NT2/D1 (cell line): ENCODE measurements at regions not wholly inside any gene's neighbourhood (a gene's known extent, or its start where the extent isn't known, plus 50 kb on each side); places are given as distances from the start of the nearest gene placed in this dataset.

Source experiments
- DNase-seq: peaks from one replicate; pipeline ENCODE4 v3.0.0-alpha.2; 2011; ENCODE audit warnings: low read depth, low spot score
- H3K27me3 ChIP-seq: 2 replicates; pipeline ENCODE4 v1.6.0; 2011; ENCODE audit warnings: mild to moderate bottlenecking; ENCODE audit not compliant: insufficient read length, insufficient read depth
- H3K36me3 ChIP-seq: 2 replicates; pipeline ENCODE4 v1.6.1; 2011; ENCODE audit warnings: mild to moderate bottlenecking, low read length, mixed read lengths; ENCODE audit not compliant: insufficient read depth, insufficient read length
- H3K4me1 ChIP-seq: 2 replicates; pipeline ENCODE4 v1.5.1; 2011; ENCODE audit not compliant: insufficient read depth, insufficient read length
- H3K4me3 ChIP-seq: 2 replicates; pipeline ENCODE4 v1.5.1; 2011; ENCODE audit warnings: low read depth; ENCODE audit not compliant: insufficient read length
- H3K9ac ChIP-seq: 2 replicates; pipeline ENCODE4 v1.6.0; 2011; ENCODE audit warnings: low read depth; ENCODE audit not compliant: insufficient read length
- H3K9me3 ChIP-seq: 2 replicates; pipeline ENCODE4 v1.5.1; 2011; ENCODE audit warnings: mild to moderate bottlenecking, low read length; ENCODE audit not compliant: insufficient read depth
- SUZ12 ChIP-seq: IDR thresholded peaks from 2 replicates; pipeline ENCODE4 v1.6.1; 2011; ENCODE audit not compliant: insufficient read length, insufficient read depth; ENCODE audit errors: extremely low read depth
- YY1 ChIP-seq: IDR thresholded peaks from 2 replicates; pipeline ENCODE4 v1.6.1; 2011; ENCODE audit not compliant: insufficient read length, insufficient read depth
- ZNF274 ChIP-seq: IDR thresholded peaks from 2 replicates; pipeline ENCODE4 v1.6.1; 2011; ENCODE audit warnings: mild to moderate bottlenecking, low read depth, low read length

GRCh38 chr9:16121601-16122286, 568.9 kb downstream of the CCDC171 start:
- Histone ChIP-seq H3K9me3 (no peaks in the 10 kb centered on the region), H3K27me3 (no peaks in the 10 kb centered on the region), H3K36me3 (no peaks in the 10 kb centered on the region), H3K9ac (no peak overlapping the region), H3K4me3 (no peak overlapping the region), H3K4me1 (no peaks in the 10 kb centered on the region)
- TF ChIP-seq SUZ12 (no peak), YY1 (no peak), ZNF274 (no peak)
- DNase-seq = no peak

- TF ChIP-seq SUZ12 (no peak), YY1 (no peak), ZNF274 (no peak)
- H3K9ac ChIP-seq = no peak overlapping the region
- H3K9me3 ChIP-seq = peaks cover 9% of the 10 kb centered on the region; the same call in 1 of the 2 replicates
- no peak for DNase-seq
- no peaks in the 10 kb centered on the region for H3K27me3 ChIP-seq
- H3K4me3 ChIP-seq = no peak overlapping the region
- H3K36me3 ChIP-seq = no peaks in the 10 kb centered on the region
- H3K4me1 ChIP-seq = no peaks in the 10 kb centered on the region
These were observed 572.8 kb downstream of the CCDC171 start for GRCh38 chr9:16125629-16126028.

- no peaks in the 10 kb centered on the region for H3K4me1 ChIP-seq
- TF ChIP-seq SUZ12 (no peak), ZNF274 (no peak), YY1 (no peak)
- H3K9ac ChIP-seq = no peak overlapping the region
- H3K36me3 ChIP-seq = no peaks in the 10 kb centered on the region
- peaks cover 9% of the 10 kb centered on the region; the same call in 1 of the 2 replicates for H3K9me3 ChIP-seq
- DNase-seq = no peak
- H3K27me3 ChIP-seq = no peaks in the 10 kb centered on the region
- no peak overlapping the region for H3K4me3 ChIP-seq
These were observed 573.2 kb downstream of the CCDC171 start for GRCh38 chr9:16126042-16126441.

GRCh38 chr9:16128003-16128402, 575.2 kb downstream of the CCDC171 start:
- no peak overlapping the region for H3K4me3 ChIP-seq
- H3K9me3 ChIP-seq = peaks cover 9% of the 10 kb centered on the region; the same call in 1 of the 2 replicates
- TF ChIP-seq YY1 (no peak), SUZ12 (no peak), ZNF274 (no peak)
- H3K27me3 ChIP-seq = no peaks in the 10 kb centered on the region
- DNase-seq = no peak
- H3K4me1 ChIP-seq = no peaks in the 10 kb centered on the region
- H3K36me3 ChIP-seq = no peaks in the 10 kb centered on the region
- no peak overlapping the region for H3K9ac ChIP-seq

- Histone ChIP-seq H3K36me3 (no peaks in the 10 kb centered on the region), H3K9me3 (peaks cover 9% of the 10 kb centered on the region; the same call in 1 of the 2 replicates), H3K4me3 (no peak overlapping the region), H3K9ac (no peak overlapping the region), H3K27me3 (no peaks in the 10 kb centered on the region), H3K4me1 (no peaks in the 10 kb centered on the region)
- TF ChIP-seq ZNF274 = no peak
- DNase-seq = no peak
These were observed 578.4 kb downstream of the CCDC171 start for GRCh38 chr9:16131264-16131663.

- no peaks in the 10 kb centered on the region for H3K4me1 ChIP-seq
- H3K9ac ChIP-seq = no peak overlapping the region
- no peak overlapping the region for H3K4me3 ChIP-seq
- H3K36me3 ChIP-seq = no peaks in the 10 kb centered on the region
- no peak for DNase-seq
- H3K27me3 ChIP-seq = no peaks in the 10 kb centered on the region
- peaks cover 9% of the 10 kb centered on the region; the same call in 1 of the 2 replicates for H3K9me3 ChIP-seq
- TF ChIP-seq YY1 (no peak), SUZ12 (no peak), ZNF274 (no peak)
These were observed 579.7 kb downstream of the CCDC171 start for GRCh38 chr9:16132513-16132912.

GRCh38 chr9:16133032-16133431, 580.2 kb downstream of the CCDC171 start:
- Histone ChIP-seq H3K36me3 (no peaks in the 10 kb centered on the region), H3K4me1 (no peaks in the 10 kb centered on the region), H3K9me3 (peaks cover 9% of the 10 kb centered on the region; the same call in 1 of the 2 replicates), H3K9ac (no peak overlapping the region), H3K4me3 (no peak overlapping the region), H3K27me3 (no peaks in the 10 kb centered on the region)
- DNase-seq = no peak
- TF ChIP-seq ZNF274 = no peak
- TF ChIP-seq SUZ12 = no peak
- no peak for TF ChIP-seq YY1

- H3K27me3 ChIP-seq = no peaks in the 10 kb centered on the region
- peaks cover 9% of the 10 kb centered on the region; the same call in 1 of the 2 replicates for H3K9me3 ChIP-seq
- peak; percentile 69 for DNase-seq
- no peak overlapping the region for H3K9ac ChIP-seq
- H3K4me1 ChIP-seq = no peaks in the 10 kb centered on the region
- no peak for TF ChIP-seq YY1
- no peak for TF ChIP-seq ZNF274
- no peak for TF ChIP-seq SUZ12
- no peaks in the 10 kb centered on the region for H3K36me3 ChIP-seq
- no peak overlapping the region for H3K4me3 ChIP-seq
These were observed 580.8 kb downstream of the CCDC171 start for GRCh38 chr9:16133556-16134227.
